HCT116 (cell line): ENCODE measurements at regions not wholly inside any gene's neighbourhood (a gene's known extent, or its start where the extent isn't known, plus 50 kb on each side); places are given as distances from the start of the nearest gene placed in this dataset.

Experiments
- ATAC-seq: fragments of 200-7000 bp; cut with Tn5 transposase; 2 replicates; pipeline ENCODE4 v1.9.1; 2020; ENCODE audit warnings: mild to moderate bottlenecking, moderate library complexity
- BruUV-seq: library from RNA; stranded (reverse); fragments of 400-500 nt; replicated peaks from 2 replicates; lab custom pipeline; 2021; lab: Mats Ljungman, UMichigan
- CTCF ChIA-PET: fragments of 300-600 bp; sonication (Branson Sonifier 250); formaldehyde crosslinking; loops from one replicate; lab custom pipeline; 2021; ENCODE audit warnings: antibody characterized with exemption; lab: Charles Lee
- POLR2A ChIA-PET: fragments of 300-600, 350-600 bp; sonication (Branson Sonifier 250); formaldehyde crosslinking; loops from one replicate; lab custom pipeline; 2021; ENCODE audit warnings: antibody characterized with exemption; lab: Charles Lee
- RAD21 ChIA-PET, 2 experiments: fragments of 300-600 bp; sonication (Branson Sonifier 250); formaldehyde crosslinking; loops; one replicate each; lab custom pipeline; 2023; ENCODE audit warnings: low total read pairs in 2 of 2; ENCODE audit not compliant: uncharacterized antibody in 2 of 2, unreplicated experiment in 2 of 2, low non-redundant PET in 1 of 2; lab: Charles Lee
- DNase-seq: peaks from one replicate; pipeline ENCODE4 v3.0.0-alpha.2; 2010; ENCODE audit warnings: low read depth, low spot score
- H2AFZ ChIP-seq: fragments of 200-600 bp; shearing (Covaris generic), sonication (generic); 2 replicates; pipeline ENCODE4 v1.6.1; 2017; ENCODE audit warnings: low read depth, mixed run types, mixed read lengths, antibody characterized with exemption, low read length; ENCODE audit not compliant: poor library complexity, severe bottlenecking
- H3K27ac ChIP-seq: 2 replicates; pipeline ENCODE4 v1.5.1; 2012; ENCODE audit warnings: low read depth, low read length
- H3K27me3 ChIP-seq: fragments of 200-600 bp; sonication (generic); 2 replicates; pipeline ENCODE4 v1.6.1; 2016; ENCODE audit warnings: mixed run types, low read length, mixed read lengths; ENCODE audit not compliant: insufficient read depth
- H3K36me3 ChIP-seq, 2 experiments: fragments of 200-500 bp in 1 of 2; fragments of 200-600 bp in 1 of 2; sonication (Bioruptor generic) in 1 of 2; sonication (generic) in 1 of 2; 2 replicates each; pipeline versions ENCODE4 v1.5.1 to v1.6.1; 2014 to 2016; ENCODE audit warnings: low read length in 2 of 2, inconsistent platforms in 1 of 2, mixed read lengths in 1 of 2, mixed run types in 1 of 2; ENCODE audit not compliant: insufficient read depth in 2 of 2, control insufficient read depth in 1 of 2
- H3K4me1 ChIP-seq, 2 experiments: fragments of 200-600 bp in 1 of 2; sonication (generic) in 1 of 2; 2 replicates each; pipeline versions ENCODE4 v1.5.1 to v1.6.1; 2012 to 2017; ENCODE audit warnings: low read length in 2 of 2, inconsistent platforms in 1 of 2, mild to moderate bottlenecking in 1 of 2, mixed read lengths in 1 of 2, mixed run types in 1 of 2, moderate library complexity in 1 of 2; ENCODE audit not compliant: insufficient read depth in 2 of 2, control insufficient read depth in 1 of 2
- H3K4me2 ChIP-seq: fragments of 200-600 bp; sonication (generic); 2 replicates; pipeline ENCODE4 v1.6.1; 2017; ENCODE audit warnings: mixed run types, low read length, mixed read lengths
- H3K4me3 ChIP-seq, 2 experiments: fragments of 200-600 bp in 1 of 2; sonication (generic) in 1 of 2; replicated peaks in 1 of 2; 2 replicates each; pipeline ENCODE4 v1.5.1; 2011 to 2016; ENCODE audit warnings: low read length in 2 of 2, control low read depth in 1 of 2, low read depth in 1 of 2, mild to moderate bottlenecking in 1 of 2, mixed read lengths in 1 of 2, mixed run types in 1 of 2
- H3K79me2 ChIP-seq: fragments of 200-600 bp; sonication (generic); 2 replicates; pipeline ENCODE4 v1.6.1; 2017; ENCODE audit warnings: mild to moderate bottlenecking, mixed run types, low read length, moderate library complexity, mixed read lengths; ENCODE audit not compliant: insufficient read depth
- H3K9ac ChIP-seq: fragments of 200-600 bp; sonication (generic); 2 replicates; pipeline ENCODE4 v1.6.1; 2016; ENCODE audit warnings: low read length, mixed read lengths
- H3K9me2 ChIP-seq: fragments of 200-600 bp; sonication (generic), shearing (Covaris generic); 2 replicates; pipeline ENCODE4 v1.6.1; 2017; ENCODE audit warnings: mixed run types, mild to moderate bottlenecking, moderate library complexity; ENCODE audit not compliant: insufficient read depth
- H3K9me3 ChIP-seq, 2 experiments: fragments of 200-500 bp in 1 of 2; fragments of 200-600 bp in 1 of 2; sonication (Bioruptor generic) in 1 of 2; sonication (generic) in 1 of 2; 2 replicates each; pipeline ENCODE4 v1.6.1; 2014 to 2017; ENCODE audit warnings: low read length in 2 of 2, mixed read lengths in 2 of 2, inconsistent platforms in 1 of 2, low read depth in 1 of 2, mild to moderate bottlenecking in 1 of 2, mixed run types in 1 of 2, moderate library complexity in 1 of 2; ENCODE audit not compliant: control insufficient read depth in 1 of 2, insufficient read depth in 1 of 2
- H4K20me1 ChIP-seq: fragments of 200-600 bp; sonication (generic), shearing (Covaris generic); 2 replicates; pipeline ENCODE4 v1.6.1; 2017; ENCODE audit warnings: mixed run types, mild to moderate bottlenecking, moderate library complexity; ENCODE audit not compliant: insufficient read depth
- ATF3 ChIP-seq: IDR thresholded peaks from 2 replicates; pipeline ENCODE4 v1.6.1; 2012
- CEBPB ChIP-seq: IDR thresholded peaks from 2 replicates; pipeline ENCODE4 v1.6.1; 2012; ENCODE audit warnings: low read depth
- EZH2phosphoT487 ChIP-seq: fragments of 200-600 bp; IDR thresholded peaks from 2 replicates; pipeline ENCODE4 v1.6.1; 2018; ENCODE audit warnings: antibody characterized with exemption, borderline replicate concordance
- JUND ChIP-seq: IDR thresholded peaks from 2 replicates; pipeline ENCODE4 v1.6.1; 2012
- MAX ChIP-seq: IDR thresholded peaks from 2 replicates; pipeline ENCODE4 v1.6.1; 2012
- REST ChIP-seq: IDR thresholded peaks from 2 replicates; pipeline ENCODE4 v1.6.1; 2012; ENCODE audit warnings: low read depth
- ZBTB33 ChIP-seq: IDR thresholded peaks from 2 replicates; pipeline ENCODE4 v1.6.1; 2011; ENCODE audit warnings: mild to moderate bottlenecking, low read length, moderate library complexity; ENCODE audit not compliant: insufficient replicate concordance; ENCODE audit errors: extremely low read depth
- ZNF274 ChIP-seq: fragments of 200-500 bp; sonication (Bioruptor generic); IDR thresholded peaks from 2 replicates; pipeline ENCODE4 v1.6.1; 2014; ENCODE audit warnings: mild to moderate bottlenecking, low read depth, low read length, inconsistent platforms
- intact Hi-C: fragments of 100-400 bp; cut with micrococcal nuclease; formaldehyde crosslinking; loops from 2 replicates; pipeline ENCODE4 v1.10.0; 2022

GRCh38 chr6:22010102-22010501 is 286.7 kb downstream of the PRL start:
- intact Hi-C loops = no loop called here
- RAD21 ChIA-PET = no interaction called here
- H3K4me1 ChIP-seq = no peaks in the 10 kb centered on the region
- H3K9me2 ChIP-seq = no peaks in the 10 kb centered on the region
- POLR2A ChIA-PET = no interaction called here
- H3K36me3 ChIP-seq = no peaks in the 10 kb centered on the region
- H3K27me3 ChIP-seq = 0 out of 2 replicates have a peak, but pooled peaks cover 5% of the 10 kb centered on the region
- DNase-seq (no peak), ATAC-seq (no peak)
- no TSS peak for BruUV-seq
- H3K79me2 ChIP-seq = no peaks in the 10 kb centered on the region
- no peak overlapping the region for H3K27ac ChIP-seq
- H3K9me3 ChIP-seq = no peaks in the 10 kb centered on the region
- no peak overlapping the region for H3K4me2 ChIP-seq
- no peak overlapping the region for H3K4me3 ChIP-seq
- no peaks in the 10 kb centered on the region for H4K20me1 ChIP-seq
- H3K9ac ChIP-seq = no peak overlapping the region
- H2AFZ ChIP-seq = no peak overlapping the region
- TF ChIP-seq REST (no peak), ATF3 (no peak)
- CTCF ChIA-PET = no interaction called here

GRCh38 chr6:22015216-22015615 is 281.6 kb downstream of the PRL start:
- Histone ChIP-seq H3K9ac (no peak overlapping the region), H3K36me3 (no peaks in the 10 kb centered on the region), H3K27ac (no peak overlapping the region), H3K79me2 (no peaks in the 10 kb centered on the region), H2AFZ (no peak overlapping the region), H3K9me3 (no peaks in the 10 kb centered on the region), H3K27me3 (0 out of 2 replicates have a peak, but pooled peaks cover 5% of the 10 kb centered on the region), H3K4me3 (no peak overlapping the region), H4K20me1 (no peaks in the 10 kb centered on the region), H3K9me2 (no peaks in the 10 kb centered on the region), H3K4me1 (no peaks in the 10 kb centered on the region), H3K4me2 (no peak overlapping the region)
- POLR2A ChIA-PET = no interaction called here
- ATAC-seq = no peak
- intact Hi-C loops = no loop called here
- CTCF ChIA-PET = no interaction called here
- no peak for DNase-seq
- BruUV-seq = no TSS peak
- RAD21 ChIA-PET = no interaction called here
- no peak for TF ChIP-seq EZH2phosphoT487
- TF ChIP-seq JUND = no peak
- TF ChIP-seq MAX = no peak
- TF ChIP-seq ZBTB33 = no peak
- TF ChIP-seq CEBPB = no peak
- no peak for TF ChIP-seq REST
- TF ChIP-seq ZNF274 = no peak
